Peyer's patch (tissue), 4 donors: ENCODE measurements at regions not wholly inside any gene's neighbourhood (a gene's known extent, or its start where the extent isn't known, plus 50 kb on each side); places are given as distances from the start of the nearest gene placed in this dataset.

Source experiments
- CTCF ChIP-seq, 6 experiments: fragments of 450-650 bp in 4 of 6; fragments of 200-600 bp in 2 of 6; sonication (generic) in 1 of 6; IDR thresholded peaks; one replicate each; pipeline ENCODE4 v1.5.1; 2017 to 2019; ENCODE audit warnings: antibody characterized with exemption in 6 of 6, mild to moderate bottlenecking in 3 of 6, moderate library complexity in 1 of 6
- POLR2A ChIP-seq, 2 donors: fragments of 450-650 bp; IDR thresholded peaks; one replicate each; pipeline ENCODE4 v1.5.1; 2017; ENCODE audit warnings: antibody characterized with exemption in 2 of 2, mild to moderate bottlenecking in 2 of 2, moderate library complexity in 2 of 2

GRCh38 chr20:6700563-6701329 is 66.7 kb upstream of the BMP2 start:
- no peak for TF ChIP-seq CTCF (IDR thresholded peaks at IDR 0.05)
- no peak for TF ChIP-seq POLR2A (IDR thresholded peaks at IDR 0.05)
